H1 (cell line): ENCODE measurements at regions not wholly inside any gene's neighbourhood (a gene's known extent, or its start where the extent isn't known, plus 50 kb on each side); places are given as distances from the start of the nearest gene placed in this dataset.

Experiments used
- CTCF ChIA-PET: fragments of 300-600 bp; sonication (Branson Sonifier 250); formaldehyde crosslinking; loops from one replicate; lab custom pipeline; 2021; ENCODE audit not compliant: partially characterized antibody; lab: Charles Lee
- POLR2A ChIA-PET: fragments of 300-600 bp; sonication (Branson Sonifier 250); formaldehyde crosslinking; loops from one replicate; lab custom pipeline; 2021; ENCODE audit warnings: inconsistent platforms; ENCODE audit not compliant: partially characterized antibody; lab: Charles Lee
- DNase-seq, 2 experiments: peaks; one replicate each; pipeline versions ENCODE4 v3.0.0 to v3.0.0-alpha.2; 2010 to 2022; ENCODE audit warnings: low spot score in 2 of 2, low read depth in 1 of 2, mixed read lengths in 1 of 2
- FAIRE-seq: peaks from 2 replicates; lab custom pipeline; 2011; peaks lifted over from hg19 to GRCh38; lab: Jason Lieb, UNC
- H2AFZ ChIP-seq: 2 replicates; pipeline ENCODE4 v1.8.1; 2012; ENCODE audit warnings: low read length, inconsistent platforms
- H2AK5ac ChIP-seq: 2 replicates; pipeline ENCODE4 v1.6.1; 2013; ENCODE audit warnings: low read depth, low read length
- H2BK120ac ChIP-seq: replicated peaks from 2 replicates; pipeline ENCODE3; 2013; ENCODE audit warnings: low read depth, low read length, inconsistent platforms
- H2BK12ac ChIP-seq: 2 replicates; pipeline ENCODE4 v1.6.1; 2013; ENCODE audit warnings: low read depth, low read length
- H2BK15ac ChIP-seq: 2 replicates; pipeline ENCODE4 v1.6.1; 2013; ENCODE audit warnings: low read length
- H2BK20ac ChIP-seq: 2 replicates; pipeline ENCODE4 v1.6.1; 2013; ENCODE audit warnings: low read length
- H2BK5ac ChIP-seq: 2 replicates; pipeline ENCODE4 v1.6.1; 2013; ENCODE audit warnings: low read depth, low read length
- H3K14ac ChIP-seq: 2 replicates; pipeline ENCODE4 v1.6.1; 2013; ENCODE audit warnings: inconsistent platforms; ENCODE audit not compliant: insufficient read length
- H3K18ac ChIP-seq: 2 replicates; pipeline ENCODE4 v1.6.1; 2013; ENCODE audit warnings: low read length; ENCODE audit errors: extremely low read depth
- H3K23ac ChIP-seq: 2 replicates; pipeline ENCODE4 v1.6.1; 2013; ENCODE audit warnings: inconsistent platforms; ENCODE audit not compliant: insufficient read length
- H3K23me2 ChIP-seq: 2 replicates; pipeline ENCODE4 v1.6.1; 2013; ENCODE audit warnings: low read depth, low read length
- H3K27ac ChIP-seq: 2 replicates; pipeline ENCODE4 v1.6.1; 2011; ENCODE audit warnings: low read depth, low read length, inconsistent platforms
- H3K27me3 ChIP-seq, 4 experiments: replicated peaks in 1 of 4; 1 replicate in 1 of 4; 2 replicates in 3 of 4; pipeline versions ENCODE4 v1.6.1 to v1.8.1; 2011 to 2013; ENCODE audit warnings: low read length in 3 of 4, mild to moderate bottlenecking in 3 of 4, inconsistent platforms in 2 of 4, mixed read lengths in 2 of 4, moderate library complexity in 1 of 4; ENCODE audit not compliant: control insufficient read depth in 3 of 4, insufficient read depth in 3 of 4; ENCODE audit errors: extremely low read depth in 1 of 4
- H3K36me3 ChIP-seq, 4 experiments: 2 replicates each; pipeline versions ENCODE4 v1.6.1 to v1.8.1; 2011 to 2013; ENCODE audit warnings: mild to moderate bottlenecking in 4 of 4, low read length in 3 of 4, moderate library complexity in 2 of 4, control low read depth in 1 of 4, inconsistent platforms in 1 of 4; ENCODE audit not compliant: insufficient read depth in 4 of 4, control insufficient read depth in 2 of 4
- H3K4ac ChIP-seq: replicated peaks from 2 replicates; pipeline ENCODE3; 2013; ENCODE audit warnings: low read length, low read depth, mixed read lengths, inconsistent platforms; ENCODE audit not compliant: insufficient read length
- H3K4me1 ChIP-seq, 4 experiments: replicated peaks in 1 of 4; 1 replicate in 1 of 4; 2 replicates in 3 of 4; pipeline versions ENCODE4 v1.6.1 to v1.8.1; 2011 to 2013; ENCODE audit warnings: low read length in 3 of 4, inconsistent platforms in 2 of 4, mixed read lengths in 1 of 4; ENCODE audit not compliant: insufficient read depth in 4 of 4, control insufficient read depth in 3 of 4
- H3K4me2 ChIP-seq, 2 experiments: 2 replicates each; pipeline versions ENCODE4 v1.6.1 to v1.8.1; 2011 to 2013; ENCODE audit warnings: low read depth in 2 of 2, low read length in 2 of 2, control low read depth in 1 of 2, inconsistent platforms in 1 of 2, mild to moderate bottlenecking in 1 of 2; ENCODE audit not compliant: insufficient read depth in 1 of 2
- H3K4me3 ChIP-seq, 4 experiments: fragments of 200-600, 300-600 bp in 1 of 4; sonication (generic), shearing (Covaris generic), sonication (Bioruptor Twin) in 1 of 4; 2 replicates each; pipeline versions ENCODE4 v1.5.1 to v1.8.1; 2011 to 2016; ENCODE audit warnings: low read length in 4 of 4, low read depth in 3 of 4, control low read depth in 2 of 4, inconsistent platforms in 2 of 4, mild to moderate bottlenecking in 2 of 4, mixed read lengths in 1 of 4, moderate library complexity in 1 of 4; ENCODE audit not compliant: insufficient read depth in 2 of 4; ENCODE audit errors: extremely low read depth in 1 of 4
- H3K56ac ChIP-seq: replicated peaks from 2 replicates; pipeline ENCODE3; 2013; ENCODE audit warnings: low read depth, mild to moderate bottlenecking, mixed read lengths, low read length, inconsistent platforms; ENCODE audit not compliant: insufficient read length
- H3K79me1 ChIP-seq: 2 replicates; pipeline ENCODE4 v1.6.1; 2013; ENCODE audit warnings: low read depth, low read length, control low read depth
- H3K79me2 ChIP-seq, 2 experiments: 2 replicates each; pipeline versions ENCODE4 v1.6.1 to v1.8.1; 2012 to 2013; ENCODE audit warnings: low read length in 2 of 2, mild to moderate bottlenecking in 2 of 2, inconsistent platforms in 1 of 2; ENCODE audit not compliant: insufficient read depth in 2 of 2, control insufficient read depth in 1 of 2
- H3K9ac ChIP-seq, 4 experiments: replicated peaks in 1 of 4; 1 replicate in 1 of 4; 2 replicates in 3 of 4; pipeline versions ENCODE4 v1.6.1 to v1.8.1; 2011 to 2013; ENCODE audit warnings: low read depth in 3 of 4, low read length in 3 of 4, control low read depth in 2 of 4, mild to moderate bottlenecking in 2 of 4, moderate library complexity in 2 of 4, inconsistent platforms in 1 of 4; ENCODE audit errors: extremely low read depth in 1 of 4
- H3K9me3 ChIP-seq, 2 experiments: 2 replicates each; pipeline versions ENCODE4 v1.6.1 to v1.8.1; 2012 to 2013; ENCODE audit warnings: mild to moderate bottlenecking in 2 of 2, moderate library complexity in 2 of 2, control low read depth in 1 of 2, inconsistent platforms in 1 of 2, low read depth in 1 of 2, low read length in 1 of 2, mixed read lengths in 1 of 2; ENCODE audit not compliant: insufficient read depth in 2 of 2
- H4K20me1 ChIP-seq, 2 experiments: replicated peaks in 1 of 2; 2 replicates each; pipeline versions ENCODE3 to v1.8.1; 2011 to 2013; ENCODE audit warnings: inconsistent platforms in 2 of 2, low read length in 2 of 2, mild to moderate bottlenecking in 1 of 2; ENCODE audit not compliant: insufficient read depth in 2 of 2, control insufficient read depth in 1 of 2
- H4K5ac ChIP-seq: 2 replicates; pipeline ENCODE4 v1.6.1; 2013; ENCODE audit warnings: low read length, low read depth, mixed read lengths, inconsistent platforms; ENCODE audit not compliant: insufficient read length
- H4K8ac ChIP-seq: 2 replicates; pipeline ENCODE4 v1.8.0; 2013; ENCODE audit warnings: mild to moderate bottlenecking, moderate library complexity, low read length, inconsistent platforms; ENCODE audit not compliant: insufficient read depth; ENCODE audit errors: extremely low read depth
- H4K91ac ChIP-seq: replicated peaks from 2 replicates; pipeline ENCODE3; 2013; ENCODE audit warnings: low read length, mixed read lengths, inconsistent platforms; ENCODE audit not compliant: insufficient read length
- CBX5 ChIP-seq: fragments of 300-800, 300-1000 bp; sonication (generic); IDR thresholded peaks from 2 replicates; pipeline ENCODE4 v1.7.1; 2016; ENCODE audit warnings: antibody characterized with exemption, low read length, low read depth
- EGR1 ChIP-seq: IDR thresholded peaks from 2 replicates; pipeline ENCODE4 v1.6.1; 2011; ENCODE audit warnings: low read depth, low read length, borderline replicate concordance
- EP300 ChIP-seq, 2 experiments: IDR thresholded peaks; 1 replicate in 1 of 2; 2 replicates in 1 of 2; pipeline ENCODE4 v1.6.1; 2011 to 2012; ENCODE audit warnings: low read depth in 2 of 2, low read length in 2 of 2, mild to moderate bottlenecking in 2 of 2, borderline replicate concordance in 1 of 2, inconsistent platforms in 1 of 2, moderate library complexity in 1 of 2
- GABPA ChIP-seq: IDR thresholded peaks from 2 replicates; pipeline ENCODE4 v1.6.1; 2011; ENCODE audit warnings: mild to moderate bottlenecking, low read length, moderate library complexity, borderline replicate concordance; ENCODE audit not compliant: insufficient read depth
- HDAC6 ChIP-seq: IDR thresholded peaks from one replicate; pipeline ENCODE4 v1.7.1; 2012; ENCODE audit warnings: low read depth, mild to moderate bottlenecking, inconsistent platforms, low read length, moderate library complexity
- NANOG ChIP-seq: IDR thresholded peaks from 2 replicates; pipeline ENCODE4 v1.6.1; 2011; ENCODE audit warnings: low read length, low read depth, mild to moderate bottlenecking, inconsistent platforms; ENCODE audit not compliant: insufficient read depth, poor library complexity, severe bottlenecking
- PHF8 ChIP-seq: fragments of 200-600 bp; sonication (generic); conservative IDR thresholded peaks from 2 replicates; pipeline ENCODE4 v1.7.1; 2012; ENCODE audit warnings: low read depth, mild to moderate bottlenecking, inconsistent platforms, low read length, moderate library complexity
- POLR2AphosphoS5 ChIP-seq: IDR thresholded peaks from 2 replicates; pipeline ENCODE4 v1.6.1; 2011; ENCODE audit warnings: low read depth, low read length
- RNF2 ChIP-seq: fragments of 200-900, 300-1000 bp; sonication (generic); IDR thresholded peaks from 2 replicates; pipeline ENCODE4 v1.7.1; 2016; ENCODE audit warnings: borderline replicate concordance, low read depth, mild to moderate bottlenecking, antibody characterized with exemption, low read length; ENCODE audit not compliant: poor library complexity, severe bottlenecking; ENCODE audit errors: missing control alignments
- SIN3A ChIP-seq, 2 experiments: IDR thresholded peaks in 1 of 2; conservative IDR thresholded peaks in 1 of 2; 2 replicates each; pipeline ENCODE4 v1.6.1; 2011 to 2012; ENCODE audit warnings: low read length in 2 of 2, improper control_type of control experiment in 1 of 2, low read depth in 1 of 2, mild to moderate bottlenecking in 1 of 2
- SIX5 ChIP-seq: IDR thresholded peaks from 2 replicates; pipeline ENCODE4 v1.6.1; 2011; ENCODE audit warnings: mild to moderate bottlenecking, low read depth, low read length
- SP1 ChIP-seq: IDR thresholded peaks from 2 replicates; pipeline ENCODE4 v1.6.1; 2011; ENCODE audit warnings: low read depth, low read length
- WGBS, 2 experiments: shearing (Covaris generic) in 1 of 2; methylation state at CpG; one replicate each; pipeline versions ENCODE4 v1.1.6 to v1.1.7; 2013 to 2015; ENCODE audit warnings: low lambda C conversion rate in 2 of 2, mixed read lengths in 2 of 2, inconsistent platforms in 1 of 2, low coverage in 1 of 2, missing lambda C conversion rate in 1 of 2; ENCODE audit not compliant: insufficient replicate concordance in 2 of 2, insufficient coverage in 1 of 2, insufficient read length in 1 of 2; ENCODE audit errors: extremely low coverage in 1 of 2, missing lambda C conversion rate in 1 of 2; 5-methylcytosine and 5-hydroxymethylcytosine counted together

GRCh38 chr14:101508196-101508947 is 52.9 kb upstream of the DIO3 start:
- H3K27me3 ChIP-seq = no peaks in the 10 kb centered on the region
- no peak overlapping the region for H4K8ac ChIP-seq
- no peak overlapping the region for H2BK15ac ChIP-seq
- ChIA-PET POLR2A (no interaction called here), CTCF (interaction anchor here (0.7 kb wide), 1 partner anchor 120 kb away, joined by 3 read pairs; no protein-coding TSS in a partner anchor)
- no peak overlapping the region for H2BK120ac ChIP-seq
- no peaks in the 10 kb centered on the region for H4K20me1 ChIP-seq
- FAIRE-seq (no peak), DNase-seq (no peak)
- H3K23ac ChIP-seq = no peak overlapping the region
- no peak overlapping the region for H2BK5ac ChIP-seq
- H3K14ac ChIP-seq = no peak overlapping the region
- no peak overlapping the region for H4K5ac ChIP-seq
- no peak overlapping the region; a peak in 1 of 7 replicates for H3K9ac ChIP-seq
- no peak overlapping the region for H3K56ac ChIP-seq
- H3K9me3 ChIP-seq = no peaks in the 10 kb centered on the region; a peak in 1 of 4 replicates
- H3K36me3 ChIP-seq = no peaks in the 10 kb centered on the region
- no peaks in the 10 kb centered on the region for H3K79me2 ChIP-seq
- no peaks in the 10 kb centered on the region for H3K23me2 ChIP-seq
- no peak overlapping the region for H3K18ac ChIP-seq
- H4K91ac ChIP-seq = no peak overlapping the region
- no peak overlapping the region for H3K27ac ChIP-seq
- WGBS, 2 experiments = 90% methylated on average over 9 of the region's 12 CpGs; no CpG with 5 or more reads in 1 of the 2 experiments
- no peaks in the 10 kb centered on the region for H3K79me1 ChIP-seq
- no peak overlapping the region for H3K4me2 ChIP-seq
- no peaks in the 10 kb centered on the region for H3K4me1 ChIP-seq
- no peak overlapping the region for H3K4me3 ChIP-seq
- no peak overlapping the region for H2BK12ac ChIP-seq
- no peak overlapping the region for H2AK5ac ChIP-seq
- H2AFZ ChIP-seq = no peak overlapping the region
- H3K4ac ChIP-seq = no peak overlapping the region
- no peak overlapping the region for H2BK20ac ChIP-seq
- no peak for TF ChIP-seq NANOG
- no peak for TF ChIP-seq PHF8
- TF ChIP-seq EGR1 = no peak
- no peak for TF ChIP-seq CBX5
- TF ChIP-seq RNF2 = no peak
- no peak for TF ChIP-seq SP1
- TF ChIP-seq GABPA = no peak
- no peak for TF ChIP-seq SIX5
- TF ChIP-seq POLR2AphosphoS5 = no peak
- TF ChIP-seq EP300 (IDR thresholded peaks at IDR 0.05; ENCODE audit: borderline replicate concordance in 1 of 2, low read depth in 2 of 2, low read length in 2 of 2) = no peak
- no peak for TF ChIP-seq SIN3A (conservative IDR thresholded peaks at IDR 0.05 in 1 of 2, IDR thresholded peaks at IDR 0.05 in 1 of 2; ENCODE audit: low read depth in 1 of 2, low read length in 2 of 2)
- TF ChIP-seq HDAC6 = no peak
